GM21423 (cell line): ENCODE measurements at regions not wholly inside any gene's neighbourhood (a gene's known extent, or its start where the extent isn't known, plus 50 kb on each side); places are given as distances from the start of the nearest gene placed in this dataset.

Source experiments
- ATAC-seq: cut with Tn5 transposase; IDR thresholded peaks from one replicate; pipeline ENCODE4 v1.9.1; 2021; ENCODE audit warnings: mild to moderate bottlenecking, moderate library complexity; ENCODE audit not compliant: unreplicated experiment

GRCh38 chr17:79330229-79330628, 255.6 kb downstream of the ENGASE start:
- ATAC-seq: no peak

- no peak for ATAC-seq
Measured at GRCh38 chr17:79326814-79327213, 252.2 kb downstream of the ENGASE start.

DNA sequence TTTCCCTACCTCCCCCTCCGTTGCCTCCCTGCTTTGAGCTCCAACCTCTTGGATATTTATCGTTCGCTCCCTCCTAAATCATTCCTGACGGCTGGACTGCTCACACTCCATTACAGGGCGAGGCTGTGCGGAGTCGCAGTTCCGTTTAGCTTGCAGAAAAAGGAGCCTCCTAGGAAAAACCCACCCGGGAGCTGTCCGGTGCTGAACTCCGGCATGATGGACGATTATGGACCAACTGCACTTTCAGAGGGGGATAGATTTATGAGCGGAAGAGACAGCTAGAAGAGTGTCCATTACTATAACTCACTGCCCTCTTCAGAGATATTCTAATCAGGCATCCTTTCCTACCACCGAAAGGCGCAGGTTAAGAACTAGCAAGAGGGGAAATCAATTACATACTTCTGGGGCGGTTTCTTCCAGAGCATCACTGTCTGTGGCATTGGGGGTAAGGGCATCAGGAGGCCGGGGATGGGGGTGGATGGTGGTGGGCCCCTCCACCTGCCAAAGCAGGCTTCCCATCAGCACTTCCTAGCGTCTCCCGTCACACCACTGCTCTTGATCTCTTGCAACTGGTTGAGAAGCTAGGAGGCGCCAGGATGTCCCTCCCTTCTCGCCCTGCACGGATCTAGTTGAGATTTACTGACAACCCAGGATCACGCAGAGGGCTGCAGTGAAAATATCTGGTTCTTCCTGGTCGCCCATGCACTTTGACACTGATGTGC, 251.2 kb downstream of the ENGASE start:
- ATAC-seq: no peak

DNA sequence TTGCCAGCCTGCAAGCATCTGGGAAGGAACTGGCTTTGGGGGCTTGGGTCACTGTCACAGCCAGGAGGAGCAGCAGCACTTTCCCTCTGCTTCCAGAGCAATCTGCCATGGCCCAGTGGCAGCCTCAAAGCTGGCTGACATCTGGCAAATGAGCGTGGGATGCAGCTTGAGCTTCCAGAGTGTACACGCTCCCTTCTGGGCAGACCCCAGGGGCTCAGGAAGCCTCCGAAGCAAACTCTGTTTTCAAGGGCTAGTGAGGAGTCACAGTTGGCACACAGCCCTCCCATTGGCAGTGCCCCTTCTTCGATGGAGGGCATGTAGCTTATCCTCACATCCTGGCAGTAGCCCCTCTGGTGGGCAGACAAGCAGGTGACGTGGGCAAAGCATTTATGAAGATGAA, 249.6 kb downstream of the ENGASE start:
- ATAC-seq: no peak

- no peak for ATAC-seq
Measured at GRCh38 chr17:79323566-79323965, 248.9 kb downstream of the ENGASE start.

DNA sequence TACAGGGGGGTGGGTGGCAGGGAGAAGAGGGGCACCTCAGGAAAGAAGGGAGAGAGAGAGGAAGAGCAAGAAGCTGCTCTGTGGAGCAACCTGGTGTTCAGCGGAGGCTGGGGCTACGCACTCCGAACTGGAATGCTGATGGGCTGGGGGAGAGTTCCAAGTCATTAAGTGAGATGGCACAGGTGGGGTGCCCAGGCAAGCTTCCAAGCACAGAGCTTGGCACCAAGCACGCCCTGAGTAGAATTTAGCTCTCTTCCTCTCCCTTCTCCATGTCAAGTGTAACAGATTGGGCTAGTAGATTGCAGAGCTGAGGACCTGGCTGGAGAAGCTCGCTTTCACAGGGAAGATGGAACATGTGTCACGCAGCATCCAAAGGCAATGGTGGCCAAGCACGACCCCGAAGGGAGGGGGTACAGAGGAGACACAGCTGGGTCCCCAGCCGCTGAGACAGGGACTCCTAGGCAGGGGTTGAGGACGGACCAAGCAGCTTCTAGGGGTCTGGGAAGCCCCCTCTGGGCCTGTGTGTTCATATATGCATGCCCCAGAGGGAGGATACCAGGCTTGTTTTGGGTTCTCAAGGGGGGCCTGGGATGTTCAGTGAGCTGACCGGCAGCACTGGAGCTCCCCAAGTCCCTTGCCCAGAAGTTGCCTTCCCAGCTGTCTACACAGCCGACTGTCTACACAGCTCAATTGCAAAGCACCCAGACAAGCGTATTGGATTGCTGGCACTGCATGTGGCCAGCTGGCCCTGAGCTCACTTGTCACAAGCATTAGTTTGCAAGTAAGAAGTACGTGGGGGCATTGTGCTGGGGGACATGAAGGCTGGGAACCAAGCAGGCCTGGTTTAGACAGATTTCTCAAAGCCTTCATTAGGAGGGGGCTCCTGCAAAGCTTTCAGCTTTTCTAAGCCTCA, 247.8 kb downstream of the ENGASE start:
- ATAC-seq: no peak

DNA sequence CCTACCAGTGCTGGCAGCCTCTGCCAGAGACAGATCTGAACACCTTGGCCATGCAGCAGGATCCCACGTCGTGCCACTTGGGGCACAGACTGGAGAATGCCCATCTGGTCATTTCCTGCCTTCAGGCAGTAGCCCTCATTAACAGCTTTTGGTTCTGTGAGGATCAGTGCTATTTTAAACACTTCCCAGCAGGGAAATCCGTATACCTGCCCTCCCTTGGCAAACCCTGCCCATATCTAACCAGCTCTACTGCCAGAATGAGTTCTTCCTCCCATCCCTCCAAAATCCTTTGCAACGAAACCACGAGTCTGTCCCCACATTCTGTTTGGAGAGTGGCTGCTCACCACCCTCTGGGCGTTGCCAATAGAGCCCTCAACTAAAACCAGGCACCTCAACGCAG, 245.7 kb downstream of the ENGASE start:
- no peak for ATAC-seq

- no peak for ATAC-seq
Measured at GRCh38 chr17:79317916-79318315, 243.3 kb downstream of the ENGASE start.

GRCh38 chr17:79316805-79317204, 242.2 kb downstream of the ENGASE start:
- ATAC-seq: no peak

DNA sequence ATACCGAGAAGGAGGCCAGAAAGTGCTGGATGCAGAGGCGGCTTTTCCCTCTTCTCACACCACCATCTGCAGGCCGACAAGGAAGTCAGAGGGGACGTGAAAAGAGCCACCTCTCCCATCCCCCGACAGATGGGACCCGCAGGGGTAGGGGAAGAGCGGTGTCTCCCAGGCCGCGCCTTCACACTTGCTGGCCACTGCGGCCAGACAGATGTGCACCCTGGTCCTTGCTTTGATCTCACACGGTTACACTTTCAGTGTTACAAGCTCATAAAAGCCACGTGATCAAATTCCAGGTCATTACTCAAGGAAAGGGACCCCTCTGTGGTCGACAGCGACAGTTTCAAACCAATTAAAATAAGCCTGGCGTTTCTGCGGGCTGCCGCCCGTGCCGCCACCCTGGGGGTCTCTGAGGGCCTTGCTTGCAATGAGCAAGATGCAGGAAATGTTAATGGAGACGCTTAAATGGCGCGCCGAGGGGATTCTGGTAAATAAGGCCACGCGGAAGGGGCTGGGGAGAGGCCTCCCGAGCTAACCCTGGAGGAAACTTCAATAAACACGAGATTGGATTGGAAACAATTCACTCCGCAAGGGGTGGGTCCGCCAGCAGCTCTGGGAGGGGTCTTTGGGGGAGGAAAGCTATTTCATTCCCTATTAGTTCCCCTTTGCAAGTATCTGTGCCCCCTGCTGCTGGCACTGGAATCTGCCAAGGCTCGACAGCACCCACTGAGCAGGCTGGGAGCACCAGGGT, 240.9 kb downstream of the ENGASE start:
- ATAC-seq: no peak

GRCh38 chr17:79314617-79315357, 240.2 kb downstream of the ENGASE start:
- ATAC-seq: no peak

GRCh38 chr17:79311373-79311772, 236.7 kb downstream of the ENGASE start:
- no peak for ATAC-seq

- no peak for ATAC-seq
Measured at GRCh38 chr17:79306424-79307318, 232.0 kb downstream of the ENGASE start.

- ATAC-seq: no peak
Measured at GRCh38 chr17:79305768-79306423, 231.3 kb downstream of the ENGASE start.

DNA sequence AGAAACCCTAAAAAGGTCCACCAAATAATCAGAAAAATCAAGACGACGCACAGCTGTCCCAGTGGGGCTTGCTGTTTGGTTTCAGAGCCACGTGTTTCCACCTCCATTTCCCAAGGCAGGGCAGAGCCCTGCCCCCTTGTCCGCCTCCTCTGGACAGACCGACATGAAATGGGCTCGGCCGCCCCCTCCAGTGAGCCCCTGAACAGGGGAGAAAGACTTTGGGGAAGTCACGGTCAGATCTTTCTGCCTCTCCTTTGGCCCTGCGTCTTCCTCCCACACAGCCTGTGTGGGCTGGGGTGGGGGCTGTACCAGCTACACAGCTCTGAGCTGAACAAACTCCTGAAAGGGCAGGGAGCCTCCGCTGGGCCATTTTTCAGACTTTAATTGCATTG, 230.7 kb downstream of the ENGASE start:
- no peak for ATAC-seq

DNA sequence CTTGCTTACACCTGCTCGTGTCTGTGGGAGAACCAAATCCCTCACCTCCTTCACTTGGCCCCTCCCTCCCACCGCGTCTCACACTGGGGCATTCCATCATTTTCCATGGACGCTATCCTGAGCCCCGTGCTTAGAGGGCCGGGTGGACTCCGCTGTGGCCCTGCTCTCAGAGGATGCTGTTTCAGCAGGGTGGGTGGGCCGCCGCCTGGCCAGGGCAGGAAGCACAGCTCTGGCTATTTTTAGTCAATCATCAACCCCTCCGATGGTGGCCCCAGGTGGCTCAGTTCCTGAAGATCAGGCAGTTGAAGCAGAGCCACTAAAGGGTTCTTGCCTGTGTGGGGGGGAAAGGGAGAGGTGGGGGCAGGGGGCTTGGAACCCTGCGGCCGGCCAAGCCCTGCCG, 230.3 kb downstream of the ENGASE start:
- ATAC-seq: no peak

DNA sequence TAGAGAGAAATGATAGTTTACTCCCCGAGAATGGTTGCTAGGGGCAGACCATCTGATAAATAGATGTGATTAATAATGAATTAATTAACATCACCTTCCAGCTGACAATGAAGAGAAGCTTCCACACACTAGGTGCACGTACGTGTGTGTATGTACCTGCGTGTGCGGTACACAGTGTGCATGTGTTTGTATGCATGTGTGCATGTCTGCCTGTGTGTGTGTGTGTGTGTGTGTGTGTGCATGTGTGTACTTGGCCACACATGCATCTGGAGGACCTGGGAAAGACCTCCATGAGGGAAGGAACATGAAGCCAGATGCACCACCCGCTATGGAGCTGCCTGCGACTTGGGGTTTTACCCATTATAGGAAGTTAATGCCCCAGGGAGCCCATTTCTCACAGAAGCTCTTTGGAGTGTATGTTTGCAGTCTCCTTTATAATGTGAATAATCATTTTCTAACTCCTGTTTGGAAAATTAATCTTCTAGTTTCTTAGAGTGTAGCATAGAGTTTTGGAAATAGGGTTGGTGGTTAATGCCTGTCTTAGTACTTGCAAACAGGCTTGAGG, 229.1 kb downstream of the ENGASE start:
- ATAC-seq: no peak

GRCh38 chr17:79301469-79301868, 226.8 kb downstream of the ENGASE start:
- ATAC-seq: no peak

- ATAC-seq: no peak
Measured at GRCh38 chr17:79299349-79299748, 224.7 kb downstream of the ENGASE start.
